ENCODE measurements at regions not wholly inside any gene's neighbourhood (a gene's known extent, or its start where the extent isn't known, plus 50 kb on each side); places are given as distances from the start of the nearest gene placed in this dataset.

DNA sequence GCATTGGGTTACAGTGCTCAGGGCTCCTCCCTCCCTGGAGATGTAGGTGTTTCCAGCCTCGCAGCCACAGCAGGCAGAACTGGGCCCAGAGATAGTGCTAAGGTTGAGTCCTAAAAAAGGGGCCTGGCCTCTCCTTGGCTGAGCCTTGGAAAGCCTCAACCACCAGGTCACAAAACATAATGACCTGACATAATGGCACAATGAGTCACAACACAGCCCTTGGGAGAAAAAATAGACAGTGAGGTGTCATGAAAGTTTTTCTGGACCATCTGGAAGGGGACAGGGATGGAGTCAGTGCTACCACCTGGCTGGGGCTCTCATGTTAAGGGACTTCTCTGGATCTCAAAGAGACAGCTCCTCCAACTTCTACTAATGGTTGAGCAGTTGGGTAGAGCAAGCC, 92.4 kb upstream of the LCLAT1 start:
- TF ChIP-seq, protein P1, sequence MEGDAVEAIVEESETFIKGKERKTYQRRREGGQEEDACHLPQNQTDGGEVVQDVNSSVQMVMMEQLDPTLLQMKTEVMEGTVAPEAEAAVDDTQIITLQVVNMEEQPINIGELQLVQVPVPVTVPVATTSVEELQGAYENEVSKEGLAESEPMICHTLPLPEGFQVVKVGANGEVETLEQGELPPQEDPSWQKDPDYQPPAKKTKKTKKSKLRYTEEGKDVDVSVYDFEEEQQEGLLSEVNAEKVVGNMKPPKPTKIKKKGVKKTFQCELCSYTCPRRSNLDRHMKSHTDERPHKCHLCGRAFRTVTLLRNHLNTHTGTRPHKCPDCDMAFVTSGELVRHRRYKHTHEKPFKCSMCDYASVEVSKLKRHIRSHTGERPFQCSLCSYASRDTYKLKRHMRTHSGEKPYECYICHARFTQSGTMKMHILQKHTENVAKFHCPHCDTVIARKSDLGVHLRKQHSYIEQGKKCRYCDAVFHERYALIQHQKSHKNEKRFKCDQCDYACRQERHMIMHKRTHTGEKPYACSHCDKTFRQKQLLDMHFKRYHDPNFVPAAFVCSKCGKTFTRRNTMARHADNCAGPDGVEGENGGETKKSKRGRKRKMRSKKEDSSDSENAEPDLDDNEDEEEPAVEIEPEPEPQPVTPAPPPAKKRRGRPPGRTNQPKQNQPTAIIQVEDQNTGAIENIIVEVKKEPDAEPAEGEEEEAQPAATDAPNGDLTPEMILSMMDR (conservative IDR thresholded peaks at IDR 0.05; ENCODE audit: low read length): no peak
- TF ChIP-seq EZH2phosphoT487 (IDR thresholded peaks at IDR 0.05; ENCODE audit: borderline replicate concordance, low read depth, low read length): no peak
